Hepatocyte (in vitro differentiated cells): ENCODE measurements at regions not wholly inside any gene's neighbourhood (a gene's known extent, or its start where the extent isn't known, plus 50 kb on each side); places are given as distances from the start of the nearest gene placed in this dataset.

Experiments used
- DNase-seq: peaks from one replicate; pipeline ENCODE4 v3.0.0-alpha.2; 2016; ENCODE audit warnings: low spot score
- H2AFZ ChIP-seq: fragments of 200-600 bp; sonication (generic); 2 replicates; pipeline ENCODE4 v1.6.0; 2016; ENCODE audit warnings: antibody characterized with exemption, mild to moderate bottlenecking
- H3K27ac ChIP-seq: fragments of 200-600 bp; sonication (generic); 2 replicates; pipeline ENCODE4 v1.5.1; 2016; ENCODE audit warnings: mild to moderate bottlenecking
- H3K27me3 ChIP-seq: fragments of 200-600 bp; sonication (generic); 2 replicates; pipeline ENCODE4 v1.6.1; 2016
- H3K36me3 ChIP-seq: fragments of 200-600 bp; sonication (generic); replicated peaks from 2 replicates; pipeline ENCODE4 v1.5.1; 2016; ENCODE audit warnings: low read depth; ENCODE audit not compliant: insufficient read depth
- H3K4me1 ChIP-seq: fragments of 200-600 bp; sonication (generic); 2 replicates; pipeline ENCODE4 v1.5.1; 2016; ENCODE audit warnings: mild to moderate bottlenecking, moderate library complexity; ENCODE audit not compliant: insufficient read depth
- H3K4me2 ChIP-seq: fragments of 200-600 bp; sonication (generic); 2 replicates; pipeline ENCODE4 v1.6.0; 2016
- H3K4me3 ChIP-seq: fragments of 200-600 bp; sonication (generic); 2 replicates; pipeline ENCODE4 v1.5.1; 2016; ENCODE audit warnings: mild to moderate bottlenecking
- H3K79me2 ChIP-seq: fragments of 200-600 bp; sonication (generic); 2 replicates; pipeline ENCODE4 v1.6.0; 2017; ENCODE audit warnings: mild to moderate bottlenecking
- H3K9me2 ChIP-seq: fragments of 200-600 bp; sonication (generic); replicated peaks from 2 replicates; pipeline ENCODE4 v1.6.0; 2017; ENCODE audit warnings: mild to moderate bottlenecking; ENCODE audit not compliant: insufficient read depth
- H3K9me3 ChIP-seq: fragments of 200-600 bp; sonication (generic); 2 replicates; pipeline ENCODE4 v1.5.1; 2016; ENCODE audit warnings: low read depth, mild to moderate bottlenecking
- H4K20me1 ChIP-seq: fragments of 200-600 bp; sonication (generic); 2 replicates; pipeline ENCODE4 v1.6.0; 2016; ENCODE audit warnings: mild to moderate bottlenecking; ENCODE audit not compliant: insufficient read depth, poor library complexity, severe bottlenecking
- CTCF ChIP-seq: fragments of 200-600 bp; sonication (generic); IDR thresholded peaks from 2 replicates; pipeline ENCODE4 v1.5.1; 2016; ENCODE audit warnings: antibody characterized with exemption, mild to moderate bottlenecking; ENCODE audit not compliant: poor library complexity
- EZH2 ChIP-seq: fragments of 200-600 bp; sonication (generic); IDR thresholded peaks from 2 replicates; pipeline ENCODE4 v1.6.1; 2016; ENCODE audit warnings: antibody characterized with exemption, mild to moderate bottlenecking, borderline replicate concordance
- EZH2phosphoT487 ChIP-seq: fragments of 200-600 bp; sonication (generic); IDR thresholded peaks from one replicate; pipeline ENCODE4 v1.6.1; 2018; ENCODE audit warnings: antibody characterized with exemption, mild to moderate bottlenecking, low read depth, moderate library complexity; ENCODE audit not compliant: unreplicated experiment, severe bottlenecking
- WGBS: methylation state at CpG from one replicate; pipeline ENCODE4 v1.1.6; 2016; ENCODE audit warnings: low lambda C conversion rate; ENCODE audit errors: missing lambda C conversion rate; 5-methylcytosine and 5-hydroxymethylcytosine counted together

GRCh38 chr13:76148374-76148773 lies 512.2 kb downstream of the LMO7 start:
- no peak for TF ChIP-seq EZH2
- TF ChIP-seq CTCF, result no peak
- TF ChIP-seq EZH2phosphoT487, result no peak
- no peak overlapping the region for H3K4me3 ChIP-seq
- H2AFZ ChIP-seq, result no peak overlapping the region
- H3K4me1 ChIP-seq, result no peaks in the 10 kb centered on the region
- no peaks in the 10 kb centered on the region for H3K9me2 ChIP-seq
- no peaks in the 10 kb centered on the region for H3K36me3 ChIP-seq
- no peaks in the 10 kb centered on the region for H3K27me3 ChIP-seq
- no peaks in the 10 kb centered on the region for H4K20me1 ChIP-seq
- H3K9me3 ChIP-seq, result no peaks in the 10 kb centered on the region
- H3K27ac ChIP-seq, result no peak overlapping the region
- H3K79me2 ChIP-seq, result no peaks in the 10 kb centered on the region
- DNase-seq, result no peak
- no peak overlapping the region for H3K4me2 ChIP-seq

- Histone ChIP-seq H2AFZ (no peak overlapping the region), H3K79me2 (no peaks in the 10 kb centered on the region), H3K9me3 (no peaks in the 10 kb centered on the region), H3K27me3 (no peaks in the 10 kb centered on the region), H3K9me2 (no peaks in the 10 kb centered on the region), H3K36me3 (no peaks in the 10 kb centered on the region), H3K27ac (no peak overlapping the region), H3K4me3 (no peak overlapping the region), H3K4me1 (peaks cover 5% of the 10 kb centered on the region), H3K4me2 (no peak overlapping the region), H4K20me1 (no peaks in the 10 kb centered on the region)
- DNase-seq, result no peak
- 69% methylated on average over 1 of the region's 1 CpG for WGBS
- TF ChIP-seq EZH2 (no peak), EZH2phosphoT487 (no peak), CTCF (no peak)
These were observed 496.4 kb downstream of the LMO7 start for GRCh38 chr13:76132532-76132931.

GRCh38 chr13:76131551-76131950 lies 495.4 kb downstream of the LMO7 start:
- H3K4me2 ChIP-seq, result no peak overlapping the region
- no peaks in the 10 kb centered on the region for H3K9me2 ChIP-seq
- no peaks in the 10 kb centered on the region for H3K36me3 ChIP-seq
- peaks cover 5% of the 10 kb centered on the region for H3K4me1 ChIP-seq
- no peaks in the 10 kb centered on the region for H3K27me3 ChIP-seq
- TF ChIP-seq EZH2phosphoT487 (no peak), CTCF (no peak), EZH2 (no peak)
- no peak overlapping the region for H3K27ac ChIP-seq
- H3K4me3 ChIP-seq, result no peak overlapping the region
- no peak overlapping the region for H2AFZ ChIP-seq
- H4K20me1 ChIP-seq, result no peaks in the 10 kb centered on the region
- H3K9me3 ChIP-seq, result no peaks in the 10 kb centered on the region
- 76% methylated on average over 7 of the region's 7 CpGs for WGBS
- H3K79me2 ChIP-seq, result no peaks in the 10 kb centered on the region
- DNase-seq, result no peak

GRCh38 chr13:76129305-76130000 lies 493.3 kb downstream of the LMO7 start:
- Histone ChIP-seq H3K4me2 (no peak overlapping the region), H4K20me1 (no peaks in the 10 kb centered on the region), H2AFZ (peak overlapping the region; percentile 42), H3K36me3 (no peaks in the 10 kb centered on the region), H3K4me3 (no peak overlapping the region), H3K79me2 (no peaks in the 10 kb centered on the region), H3K4me1 (peaks cover 5% of the 10 kb centered on the region), H3K27me3 (no peaks in the 10 kb centered on the region), H3K9me2 (no peaks in the 10 kb centered on the region), H3K27ac (peak overlapping the region; percentile 24), H3K9me3 (no peaks in the 10 kb centered on the region)
- peak; percentile 9 for DNase-seq
- WGBS, result 36% methylated on average over 6 of the region's 6 CpGs
- TF ChIP-seq EZH2, result no peak
- no peak for TF ChIP-seq CTCF
- no peak for TF ChIP-seq EZH2phosphoT487
